Smooth muscle cell (in vitro differentiated cells): ENCODE measurements at regions not wholly inside any gene's neighbourhood (a gene's known extent, or its start where the extent isn't known, plus 50 kb on each side); places are given as distances from the start of the nearest gene placed in this dataset.

Experiments
- DNase-seq: peaks from one replicate; lab custom pipeline; 2025; ENCODE audit not compliant: unreplicated experiment; lab: John Stamatoyannopoulos, UW
- H2AFZ ChIP-seq: fragments of 200-600 bp; sonication (generic); 2 replicates; pipeline ENCODE4 v1.6.0; 2016; ENCODE audit warnings: antibody characterized with exemption, low read depth, mild to moderate bottlenecking
- H3F3A ChIP-seq: fragments of 200-600 bp; sonication (generic); 2 replicates; pipeline ENCODE4 v1.6.0; 2017; ENCODE audit warnings: antibody characterized with exemption, low read depth
- H3K27ac ChIP-seq: fragments of 200-600 bp; sonication (generic); 2 replicates; pipeline ENCODE4 v1.5.1; 2016; ENCODE audit warnings: low read depth, mild to moderate bottlenecking
- H3K27me3 ChIP-seq: fragments of 200-600 bp; sonication (generic); 2 replicates; pipeline ENCODE4 v1.6.1; 2016; ENCODE audit warnings: low read depth, mild to moderate bottlenecking
- H3K36me3 ChIP-seq: fragments of 200-600 bp; sonication (generic); 2 replicates; pipeline ENCODE4 v1.5.1; 2016; ENCODE audit warnings: low read depth
- H3K4me1 ChIP-seq: fragments of 200-600 bp; sonication (generic); 2 replicates; pipeline ENCODE4 v1.5.1; 2016; ENCODE audit warnings: low read depth
- H3K4me2 ChIP-seq: fragments of 200-600 bp; sonication (generic); 2 replicates; pipeline ENCODE4 v1.6.0; 2016; ENCODE audit warnings: mild to moderate bottlenecking
- H3K4me3 ChIP-seq: fragments of 200-600 bp; sonication (generic); 2 replicates; pipeline ENCODE4 v1.5.1; 2016; ENCODE audit warnings: mild to moderate bottlenecking
- H3K79me2 ChIP-seq: fragments of 200-600 bp; sonication (generic); 2 replicates; pipeline ENCODE4 v1.6.0; 2016; ENCODE audit warnings: low read depth, mild to moderate bottlenecking
- H3K9ac ChIP-seq: fragments of 200-600 bp; sonication (generic); 2 replicates; pipeline ENCODE4 v1.6.0; 2016; ENCODE audit warnings: low read depth
- H3K9me3 ChIP-seq: fragments of 200-600 bp; sonication (generic); replicated peaks from 2 replicates; pipeline ENCODE4 v1.5.1; 2016; ENCODE audit warnings: low read depth
- H4K20me1 ChIP-seq: fragments of 200-600 bp; sonication (generic); 2 replicates; pipeline ENCODE4 v1.6.0; 2016; ENCODE audit warnings: low read depth
- WGBS: methylation state at CpG from one replicate; pipeline ENCODE4 v1.1.7; 2016; ENCODE audit warnings: low lambda C conversion rate; 5-methylcytosine and 5-hydroxymethylcytosine counted together
- TF ChIP-seq, protein P1 (sequence below): fragments of 200-600 bp; sonication (generic); IDR thresholded peaks from 2 replicates; pipeline ENCODE4 v1.5.1; 2017; ENCODE audit warnings: borderline replicate concordance, mild to moderate bottlenecking, antibody characterized with exemption; ENCODE audit not compliant: insufficient read depth, poor library complexity, severe bottlenecking

DNA sequence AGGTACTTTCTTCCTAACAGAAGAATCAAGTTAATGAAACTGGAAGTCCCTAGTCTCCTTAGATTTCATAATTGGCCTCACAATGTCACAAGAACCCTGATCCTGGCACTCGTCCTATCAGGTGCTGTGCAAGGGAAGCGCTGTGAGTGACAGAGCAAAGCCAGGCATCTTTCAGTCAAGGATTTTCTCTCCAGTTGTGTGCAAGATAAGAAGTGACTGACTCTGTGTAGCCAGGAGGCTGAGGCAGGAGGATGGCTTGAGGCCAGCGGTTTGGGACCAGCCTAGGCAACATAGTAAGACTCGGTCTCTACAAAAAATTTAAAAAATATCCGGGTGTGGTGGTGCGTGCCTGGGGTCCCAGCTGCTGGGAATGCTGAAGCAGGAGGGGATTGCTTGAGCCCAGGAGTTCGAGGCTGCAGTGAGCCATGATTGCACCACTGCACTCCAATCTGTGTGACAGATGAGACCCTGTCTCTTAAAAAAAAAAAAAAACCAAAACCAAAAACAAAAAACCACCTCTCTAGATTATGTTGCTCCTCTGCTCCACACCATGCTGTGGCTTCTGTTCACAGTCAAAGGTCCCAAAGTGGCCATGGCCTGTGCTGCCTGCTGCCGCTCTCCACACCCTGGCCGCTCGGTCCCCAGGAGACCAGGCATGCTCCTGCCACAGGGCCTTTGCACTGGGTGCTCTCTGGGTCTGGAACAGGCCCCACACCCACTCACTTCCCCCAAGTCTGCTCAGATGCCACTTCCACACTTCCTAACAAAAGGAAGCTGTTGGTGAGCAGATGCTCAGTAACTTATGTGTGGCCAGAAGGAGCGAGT lies 54.2 kb upstream of the CLDN5 start:
- no peak overlapping the region for H3K4me2 ChIP-seq
- WGBS, result 94% methylated on average over 11 of the region's 11 CpGs
- no peaks in the 10 kb centered on the region for H3F3A ChIP-seq
- no peak for DNase-seq
- H3K4me3 ChIP-seq, result no peak overlapping the region
- no peaks in the 10 kb centered on the region for H3K36me3 ChIP-seq
- no peak overlapping the region for H3K27ac ChIP-seq
- no peak overlapping the region for H2AFZ ChIP-seq
- TF ChIP-seq, protein P1, sequence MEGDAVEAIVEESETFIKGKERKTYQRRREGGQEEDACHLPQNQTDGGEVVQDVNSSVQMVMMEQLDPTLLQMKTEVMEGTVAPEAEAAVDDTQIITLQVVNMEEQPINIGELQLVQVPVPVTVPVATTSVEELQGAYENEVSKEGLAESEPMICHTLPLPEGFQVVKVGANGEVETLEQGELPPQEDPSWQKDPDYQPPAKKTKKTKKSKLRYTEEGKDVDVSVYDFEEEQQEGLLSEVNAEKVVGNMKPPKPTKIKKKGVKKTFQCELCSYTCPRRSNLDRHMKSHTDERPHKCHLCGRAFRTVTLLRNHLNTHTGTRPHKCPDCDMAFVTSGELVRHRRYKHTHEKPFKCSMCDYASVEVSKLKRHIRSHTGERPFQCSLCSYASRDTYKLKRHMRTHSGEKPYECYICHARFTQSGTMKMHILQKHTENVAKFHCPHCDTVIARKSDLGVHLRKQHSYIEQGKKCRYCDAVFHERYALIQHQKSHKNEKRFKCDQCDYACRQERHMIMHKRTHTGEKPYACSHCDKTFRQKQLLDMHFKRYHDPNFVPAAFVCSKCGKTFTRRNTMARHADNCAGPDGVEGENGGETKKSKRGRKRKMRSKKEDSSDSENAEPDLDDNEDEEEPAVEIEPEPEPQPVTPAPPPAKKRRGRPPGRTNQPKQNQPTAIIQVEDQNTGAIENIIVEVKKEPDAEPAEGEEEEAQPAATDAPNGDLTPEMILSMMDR, result no peak
- no peaks in the 10 kb centered on the region for H3K27me3 ChIP-seq
- no peaks in the 10 kb centered on the region for H4K20me1 ChIP-seq
- no peaks in the 10 kb centered on the region for H3K4me1 ChIP-seq
- H3K79me2 ChIP-seq, result no peaks in the 10 kb centered on the region
- H3K9me3 ChIP-seq, result no peaks in the 10 kb centered on the region
- no peak overlapping the region for H3K9ac ChIP-seq

DNA sequence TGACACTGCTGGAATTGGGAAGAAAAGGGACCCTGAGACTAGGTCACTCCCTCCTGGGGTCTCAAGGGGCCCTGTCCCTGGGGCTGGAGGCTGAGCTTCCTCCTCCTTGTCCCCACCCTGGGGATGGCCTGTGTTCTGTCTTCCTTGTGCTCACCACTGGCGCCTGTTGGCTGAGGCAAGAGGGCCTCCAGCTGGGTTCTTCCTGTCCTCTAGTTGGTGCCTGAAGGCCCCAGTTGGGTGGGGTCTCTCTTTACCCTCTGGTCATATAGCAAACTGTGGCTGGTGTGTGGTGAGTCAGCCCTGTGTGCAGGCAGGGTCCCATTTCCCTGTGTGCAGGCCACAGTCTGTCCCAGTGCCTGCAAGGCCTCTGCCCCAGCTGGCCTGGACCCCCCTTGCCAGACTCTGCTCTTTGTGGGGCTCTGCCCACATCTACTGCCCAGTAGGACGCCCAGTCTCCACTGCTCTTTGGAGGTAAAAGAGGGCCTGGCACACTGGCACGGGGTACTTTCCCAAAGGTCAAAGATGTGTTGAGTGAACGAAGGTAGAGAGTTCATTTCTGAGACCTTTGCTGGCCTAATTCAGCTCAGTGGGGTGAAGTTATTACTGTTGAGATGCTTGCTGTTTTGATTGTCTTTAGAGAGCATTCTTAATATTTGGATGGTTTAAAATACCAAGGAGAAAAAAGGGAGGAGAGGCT lies 55.1 kb upstream of the CLDN5 start:
- H3K9ac ChIP-seq, result no peak overlapping the region
- no peak overlapping the region for H3K27ac ChIP-seq
- 75% methylated on average over 4 of the region's 4 CpGs for WGBS
- H3K4me1 ChIP-seq, result no peaks in the 10 kb centered on the region
- H3K36me3 ChIP-seq, result no peaks in the 10 kb centered on the region
- no peak overlapping the region for H2AFZ ChIP-seq
- no peak overlapping the region for H3K4me2 ChIP-seq
- no peaks in the 10 kb centered on the region for H3K79me2 ChIP-seq
- no peak for DNase-seq
- no peak overlapping the region for H3K4me3 ChIP-seq
- no peaks in the 10 kb centered on the region for H3F3A ChIP-seq
- TF ChIP-seq, protein P1, result no peak
- no peaks in the 10 kb centered on the region for H4K20me1 ChIP-seq
- H3K9me3 ChIP-seq, result no peaks in the 10 kb centered on the region
- H3K27me3 ChIP-seq, result no peaks in the 10 kb centered on the region

DNA sequence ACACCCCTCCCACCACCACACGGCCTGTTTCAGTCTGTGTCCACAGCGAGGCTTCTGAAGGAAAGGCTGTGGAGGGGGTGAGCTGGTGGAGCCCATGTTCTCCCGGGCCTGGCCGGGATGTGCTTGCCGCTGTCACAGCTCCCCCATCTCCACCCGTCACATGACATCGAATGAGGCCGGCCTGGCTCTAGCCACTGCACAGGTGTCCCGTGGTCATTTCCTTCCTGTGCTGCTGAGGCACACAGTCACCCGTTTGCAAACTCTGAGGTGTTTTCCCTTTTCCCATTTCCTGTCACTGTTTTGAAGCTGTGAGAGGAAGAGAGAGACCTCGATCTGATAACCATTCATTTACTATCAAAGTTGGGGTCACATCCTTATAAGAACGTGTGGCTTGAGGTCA lies 55.7 kb upstream of the CLDN5 start:
- Histone ChIP-seq H3K79me2 (no peaks in the 10 kb centered on the region), H3K27me3 (no peaks in the 10 kb centered on the region), H4K20me1 (no peaks in the 10 kb centered on the region), H3K4me2 (no peak overlapping the region), H3F3A (no peaks in the 10 kb centered on the region), H3K4me3 (no peak overlapping the region), H3K9me3 (no peaks in the 10 kb centered on the region), H3K4me1 (no peaks in the 10 kb centered on the region), H3K27ac (no peak overlapping the region), H3K9ac (no peak overlapping the region), H2AFZ (no peak overlapping the region), H3K36me3 (no peaks in the 10 kb centered on the region)
- DNase-seq, result no peak
- TF ChIP-seq, protein P1, result no peak
- 87% methylated on average over 12 of the region's 12 CpGs for WGBS
